Ishikawa (cell line): ENCODE measurements at regions not wholly inside any gene's neighbourhood (a gene's known extent, or its start where the extent isn't known, plus 50 kb on each side); places are given as distances from the start of the nearest gene placed in this dataset.

Source experiments
- CEBPB ChIP-seq: IDR thresholded peaks from 2 replicates; pipeline ENCODE4 v1.6.1; 2012
- CREB1 ChIP-seq: IDR thresholded peaks from 2 replicates; pipeline ENCODE4 v1.6.1; 2012; ENCODE audit warnings: low read depth
- EGR1 ChIP-seq: IDR thresholded peaks from 2 replicates; pipeline ENCODE4 v1.6.1; 2012
- EP300 ChIP-seq: IDR thresholded peaks from 2 replicates; pipeline ENCODE4 v1.6.1; 2012; ENCODE audit warnings: borderline replicate concordance
- FOXM1 ChIP-seq: IDR thresholded peaks from 2 replicates; pipeline ENCODE4 v1.6.1; 2012; ENCODE audit warnings: low read depth, borderline replicate concordance
- MAX ChIP-seq: IDR thresholded peaks from 2 replicates; pipeline ENCODE4 v1.6.1; 2012
- NFIC ChIP-seq: IDR thresholded peaks from 2 replicates; pipeline ENCODE4 v1.6.1; 2012
- RAD21 ChIP-seq: IDR thresholded peaks from 2 replicates; pipeline ENCODE4 v1.6.1; 2012; ENCODE audit warnings: low read depth
- TAF1 ChIP-seq: IDR thresholded peaks from 2 replicates; pipeline ENCODE4 v1.6.1; 2012; ENCODE audit warnings: low read depth, mild to moderate bottlenecking
- TCF12 ChIP-seq: IDR thresholded peaks from 2 replicates; pipeline ENCODE4 v1.6.1; 2012; ENCODE audit warnings: low read depth
- TEAD4 ChIP-seq: IDR thresholded peaks from 2 replicates; pipeline ENCODE4 v1.6.1; 2012
- USF1 ChIP-seq: IDR thresholded peaks from 2 replicates; pipeline ENCODE4 v1.6.1; 2012
- YY1 ChIP-seq: IDR thresholded peaks from 2 replicates; pipeline ENCODE4 v1.6.1; 2012; ENCODE audit warnings: low read depth
- ZBTB7A ChIP-seq: IDR thresholded peaks from 2 replicates; pipeline ENCODE4 v1.6.1; 2012; ENCODE audit warnings: low read depth
- TF ChIP-seq, protein P1 (sequence below): IDR thresholded peaks from 2 replicates; pipeline ENCODE4 v1.6.1; 2012; ENCODE audit warnings: low read depth, mild to moderate bottlenecking

DNA sequence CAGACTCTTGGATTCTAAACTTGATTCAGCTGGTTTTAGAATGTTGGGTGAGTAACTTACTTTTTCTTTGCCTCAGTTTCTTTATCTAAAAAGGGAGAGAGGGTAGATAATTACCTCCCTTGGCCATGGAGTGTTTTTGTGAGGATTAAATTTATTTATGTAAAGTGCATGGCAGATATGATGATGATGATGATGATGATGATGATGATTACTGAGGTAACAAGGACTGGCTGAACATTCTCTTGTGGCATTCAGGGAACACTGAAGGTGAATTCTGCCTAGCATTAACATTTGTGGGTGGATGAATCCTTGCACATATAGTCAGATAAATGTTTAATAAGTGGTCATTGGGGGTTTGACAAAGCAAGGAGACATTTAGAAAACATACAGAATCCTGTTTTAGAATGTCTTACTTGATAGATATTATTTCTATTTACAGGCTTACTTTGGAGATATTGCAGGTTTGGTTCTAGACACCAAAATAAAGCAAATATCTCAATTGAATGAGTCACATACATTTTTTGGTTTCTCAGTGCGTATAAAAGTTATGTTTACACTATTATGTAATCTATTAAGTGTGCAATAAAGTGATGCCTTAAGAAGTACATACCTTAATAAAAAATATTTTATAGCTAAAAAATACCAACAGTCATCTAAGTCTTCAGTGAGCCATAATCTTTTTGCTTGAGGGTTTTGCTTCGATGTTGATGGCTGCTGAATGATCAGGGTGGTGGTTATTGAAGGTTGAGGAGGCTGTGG lies 123.2 kb downstream of the SNAPC1 start:
- TF ChIP-seq EGR1 (no peak), EP300 (no peak), YY1 (no peak), FOXM1 (no peak)

GRCh38 chr14:61887628-61888027 lies 125.4 kb downstream of the SNAPC1 start:
- TF ChIP-seq YY1 (no peak), EP300 (no peak), CREB1 (no peak), FOXM1 (no peak), ZBTB7A (no peak), TCF12 (no peak), TEAD4 (no peak), EGR1 (no peak), RAD21 (no peak), MAX (no peak), CEBPB (no peak), NFIC (no peak), USF1 (no peak), TAF1 (no peak)
- TF ChIP-seq, protein P1, sequence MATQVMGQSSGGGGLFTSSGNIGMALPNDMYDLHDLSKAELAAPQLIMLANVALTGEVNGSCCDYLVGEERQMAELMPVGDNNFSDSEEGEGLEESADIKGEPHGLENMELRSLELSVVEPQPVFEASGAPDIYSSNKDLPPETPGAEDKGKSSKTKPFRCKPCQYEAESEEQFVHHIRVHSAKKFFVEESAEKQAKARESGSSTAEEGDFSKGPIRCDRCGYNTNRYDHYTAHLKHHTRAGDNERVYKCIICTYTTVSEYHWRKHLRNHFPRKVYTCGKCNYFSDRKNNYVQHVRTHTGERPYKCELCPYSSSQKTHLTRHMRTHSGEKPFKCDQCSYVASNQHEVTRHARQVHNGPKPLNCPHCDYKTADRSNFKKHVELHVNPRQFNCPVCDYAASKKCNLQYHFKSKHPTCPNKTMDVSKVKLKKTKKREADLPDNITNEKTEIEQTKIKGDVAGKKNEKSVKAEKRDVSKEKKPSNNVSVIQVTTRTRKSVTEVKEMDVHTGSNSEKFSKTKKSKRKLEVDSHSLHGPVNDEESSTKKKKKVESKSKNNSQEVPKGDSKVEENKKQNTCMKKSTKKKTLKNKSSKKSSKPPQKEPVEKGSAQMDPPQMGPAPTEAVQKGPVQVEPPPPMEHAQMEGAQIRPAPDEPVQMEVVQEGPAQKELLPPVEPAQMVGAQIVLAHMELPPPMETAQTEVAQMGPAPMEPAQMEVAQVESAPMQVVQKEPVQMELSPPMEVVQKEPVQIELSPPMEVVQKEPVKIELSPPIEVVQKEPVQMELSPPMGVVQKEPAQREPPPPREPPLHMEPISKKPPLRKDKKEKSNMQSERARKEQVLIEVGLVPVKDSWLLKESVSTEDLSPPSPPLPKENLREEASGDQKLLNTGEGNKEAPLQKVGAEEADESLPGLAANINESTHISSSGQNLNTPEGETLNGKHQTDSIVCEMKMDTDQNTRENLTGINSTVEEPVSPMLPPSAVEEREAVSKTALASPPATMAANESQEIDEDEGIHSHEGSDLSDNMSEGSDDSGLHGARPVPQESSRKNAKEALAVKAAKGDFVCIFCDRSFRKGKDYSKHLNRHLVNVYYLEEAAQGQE, result no peak

DNA sequence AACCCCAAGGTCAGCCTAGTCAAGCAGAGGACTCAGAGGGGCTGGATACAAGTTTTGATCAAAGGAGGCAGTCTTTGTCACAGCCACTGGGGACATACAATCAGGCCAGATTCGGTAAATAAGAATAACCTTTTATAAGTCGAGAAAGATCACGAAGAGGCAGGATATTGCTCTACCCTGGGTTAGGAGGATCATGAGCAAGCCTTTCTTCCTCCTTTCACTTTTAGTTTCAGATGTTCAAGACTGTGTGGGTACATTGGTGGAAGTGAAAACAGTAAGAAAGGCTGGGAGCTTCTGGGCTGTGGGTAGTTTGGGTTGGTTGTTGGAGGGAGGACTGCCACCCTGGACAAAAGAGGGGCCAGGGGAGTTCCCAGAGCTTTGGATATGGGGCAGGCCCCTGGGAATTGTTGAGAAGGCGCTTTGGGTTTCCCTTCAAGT lies 127.7 kb downstream of the SNAPC1 start:
- TF ChIP-seq RAD21 (no peak), TCF12 (no peak), TAF1 (no peak), NFIC (no peak)

- TF ChIP-seq CEBPB, result no peak
- no peak for TF ChIP-seq ZBTB7A
- TF ChIP-seq, protein P1, result no peak
- TF ChIP-seq NFIC, result no peak
- TF ChIP-seq RAD21, result no peak
- TF ChIP-seq FOXM1, result no peak
- TF ChIP-seq TEAD4, result no peak
- no peak for TF ChIP-seq TAF1
- no peak for TF ChIP-seq EGR1
- no peak for TF ChIP-seq USF1
- no peak for TF ChIP-seq MAX
- no peak for TF ChIP-seq YY1
- no peak for TF ChIP-seq EP300
- TF ChIP-seq TCF12, result no peak
- TF ChIP-seq CREB1, result no peak
Observed at GRCh38 chr14:61891170-61891569, 128.9 kb downstream of the SNAPC1 start.

DNA sequence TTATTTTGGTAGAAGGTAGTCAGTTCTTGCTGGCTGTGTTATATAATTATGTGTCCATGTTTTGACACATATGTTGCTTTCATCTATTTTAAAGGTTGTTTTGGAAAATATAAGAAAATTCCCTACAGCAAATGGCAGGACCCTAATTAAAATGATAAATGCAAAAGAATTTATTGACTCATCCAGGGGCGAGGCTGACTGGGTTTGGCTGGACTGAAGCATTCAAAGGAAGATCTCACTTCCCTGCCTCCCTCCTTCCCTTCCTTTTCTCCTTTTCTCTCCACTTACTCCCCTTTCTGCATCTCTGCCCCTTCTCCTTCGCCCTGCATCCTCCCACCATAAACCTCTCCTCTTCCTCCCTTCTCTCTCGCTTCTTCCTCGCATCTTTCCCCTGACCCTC lies 129.6 kb downstream of the SNAPC1 start:
- TF ChIP-seq RAD21, result no peak
- TF ChIP-seq TAF1, result no peak
- no peak for TF ChIP-seq CEBPB
- no peak for TF ChIP-seq EP300
- no peak for TF ChIP-seq EGR1
- TF ChIP-seq NFIC, result no peak
- TF ChIP-seq USF1, result no peak
- no peak for TF ChIP-seq TEAD4
- no peak for TF ChIP-seq TCF12

DNA sequence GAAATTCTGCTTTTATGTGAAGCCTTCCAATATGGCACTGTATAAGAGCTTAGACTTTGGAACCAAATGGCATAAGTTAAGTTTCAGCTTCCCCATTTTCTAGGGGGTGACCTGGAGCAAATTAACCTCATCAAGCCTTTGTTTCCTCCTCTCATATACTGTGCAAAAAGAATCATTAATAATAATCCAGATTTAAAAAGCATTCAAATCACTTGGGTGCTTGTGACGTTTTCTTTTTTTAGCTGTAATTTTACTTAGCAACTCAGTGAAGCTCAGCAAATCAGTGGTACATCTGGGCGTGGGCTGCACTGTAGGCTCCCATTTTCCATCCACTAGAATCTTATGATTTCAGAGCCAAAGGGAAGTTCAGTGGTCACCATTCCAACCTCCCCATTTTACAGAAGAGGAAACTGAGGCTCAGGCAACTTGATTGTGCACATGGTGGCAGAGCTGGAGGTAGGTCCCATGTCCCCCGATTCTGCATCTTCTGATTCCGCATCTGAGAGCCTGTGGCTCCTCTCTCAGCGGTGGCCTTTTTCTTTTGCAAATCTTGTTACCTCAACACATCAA lies 131.2 kb downstream of the SNAPC1 start:
- TF ChIP-seq CEBPB, result no peak
- TF ChIP-seq CREB1, result no peak
- no peak for TF ChIP-seq EP300
- TF ChIP-seq EGR1, result no peak
- TF ChIP-seq ZBTB7A, result no peak
- no peak for TF ChIP-seq TEAD4
- TF ChIP-seq USF1, result no peak
